ENCODE measurements at regions not wholly inside any gene's neighbourhood (a gene's known extent, or its start where the extent isn't known, plus 50 kb on each side); places are given as distances from the start of the nearest gene placed in this dataset.

GRCh38 chr5:164377746-164378145, 872.3 kb downstream of the MAT2B start:
- TF ChIP-seq CTCF (IDR thresholded peaks at IDR 0.05) (no peak), POLR2A (IDR thresholded peaks at IDR 0.05) (no peak)
